PC-3 (cell line): ENCODE measurements at regions not wholly inside any gene's neighbourhood (a gene's known extent, or its start where the extent isn't known, plus 50 kb on each side); places are given as distances from the start of the nearest gene placed in this dataset.

Experiments used
- ATAC-seq: fragments of 200-7000 bp; cut with Tn5 transposase; 2 replicates; pipeline ENCODE4 v1.9.1; 2020; ENCODE audit warnings: mild to moderate bottlenecking, moderate library complexity
- BruUV-seq: library from RNA; stranded (reverse); fragments of 400-500 nt; replicated peaks from 2 replicates; lab custom pipeline; 2021; lab: Mats Ljungman, UMichigan
- CTCF ChIA-PET: fragments of 300-600 bp; sonication (Branson Sonifier 250); formaldehyde crosslinking; loops from one replicate; lab custom pipeline; 2022; ENCODE audit warnings: antibody characterized with exemption; lab: Charles Lee
- POLR2A ChIA-PET: fragments of 300-600 bp; sonication (Branson Sonifier 250); formaldehyde crosslinking; loops from one replicate; lab custom pipeline; 2022; ENCODE audit warnings: antibody characterized with exemption; ENCODE audit not compliant: unreplicated experiment; lab: Charles Lee
- DNase-seq: peaks from one replicate; pipeline ENCODE4 v3.0.0-alpha.2; 2015
- H2AFZ ChIP-seq: fragments of 300-600 bp; sonication (generic); 2 replicates; pipeline ENCODE4 v1.6.0; 2016; ENCODE audit warnings: antibody characterized with exemption, low read length
- H3F3A ChIP-seq: fragments of 300-600 bp; sonication (generic); one replicate; pipeline ENCODE4 v1.6.0; 2017; ENCODE audit warnings: antibody characterized with exemption, low read length, control low read depth, mild to moderate bottlenecking; ENCODE audit not compliant: unreplicated experiment
- H3K27ac ChIP-seq: fragments of 300-600 bp; sonication (generic); 2 replicates; pipeline ENCODE4 v1.5.1; 2016; ENCODE audit warnings: mild to moderate bottlenecking, low read length
- H3K27me3 ChIP-seq: fragments of 300-600 bp; sonication (generic); 2 replicates; pipeline ENCODE4 v1.6.1; 2016; ENCODE audit warnings: low read length, mixed read lengths
- H3K36me3 ChIP-seq: fragments of 300-600 bp; sonication (generic); 2 replicates; pipeline ENCODE4 v1.6.1; 2016; ENCODE audit warnings: low read depth, mixed run types, low read length, mixed read lengths
- H3K4me1 ChIP-seq: fragments of 300-600 bp; sonication (generic); 2 replicates; pipeline ENCODE4 v1.5.1; 2016; ENCODE audit warnings: low read length; ENCODE audit not compliant: insufficient read depth
- H3K4me2 ChIP-seq: fragments of 300-600 bp; sonication (generic); 2 replicates; pipeline ENCODE4 v1.6.0; 2016; ENCODE audit warnings: low read length
- H3K4me3 ChIP-seq: fragments of 300-600 bp; sonication (generic); 2 replicates; pipeline ENCODE4 v1.5.1; 2016; ENCODE audit warnings: mild to moderate bottlenecking, low read length, mixed read lengths
- H3K79me2 ChIP-seq: fragments of 300-600 bp; sonication (generic); 2 replicates; pipeline ENCODE4 v1.6.1; 2017; ENCODE audit warnings: low read length, mixed read lengths
- H3K9ac ChIP-seq: fragments of 300-600 bp; sonication (generic); 2 replicates; pipeline ENCODE4 v1.6.0; 2016; ENCODE audit warnings: mild to moderate bottlenecking, low read length
- H3K9me2 ChIP-seq: fragments of 300-600 bp; sonication (generic); replicated peaks from 2 replicates; pipeline ENCODE4 v1.6.1; 2016; ENCODE audit warnings: mixed run types, low read length, mixed read lengths
- H3K9me3 ChIP-seq: fragments of 300-600 bp; sonication (generic); 2 replicates; pipeline ENCODE4 v1.6.1; 2016; ENCODE audit warnings: low read length, mixed read lengths
- H4K20me1 ChIP-seq: fragments of 300-600 bp; sonication (generic); 2 replicates; pipeline ENCODE4 v1.6.1; 2016; ENCODE audit warnings: low read length, mixed read lengths
- EZH2 ChIP-seq: fragments of 300-600 bp; sonication (generic); IDR thresholded peaks from one replicate; pipeline ENCODE4 v1.6.1; 2017; ENCODE audit warnings: antibody characterized with exemption, mild to moderate bottlenecking, low read length; ENCODE audit not compliant: unreplicated experiment
- EZH2phosphoT487 ChIP-seq: fragments of 300-600 bp; sonication (generic); IDR thresholded peaks from 2 replicates; pipeline ENCODE4 v1.6.1; 2018; ENCODE audit warnings: mild to moderate bottlenecking, antibody characterized with exemption, low read length, borderline replicate concordance
- intact Hi-C: fragments of 100-400 bp; cut with micrococcal nuclease; formaldehyde crosslinking; loops from 2 replicates; pipeline ENCODE4 v1.9.0; 2023
- TF ChIP-seq, protein P1 (sequence below): fragments of 300-600 bp; sonication (generic); conservative IDR thresholded peaks from 2 replicates; pipeline ENCODE4 v1.5.1; 2017; ENCODE audit warnings: antibody characterized with exemption, low read depth, mild to moderate bottlenecking, low read length

DNA sequence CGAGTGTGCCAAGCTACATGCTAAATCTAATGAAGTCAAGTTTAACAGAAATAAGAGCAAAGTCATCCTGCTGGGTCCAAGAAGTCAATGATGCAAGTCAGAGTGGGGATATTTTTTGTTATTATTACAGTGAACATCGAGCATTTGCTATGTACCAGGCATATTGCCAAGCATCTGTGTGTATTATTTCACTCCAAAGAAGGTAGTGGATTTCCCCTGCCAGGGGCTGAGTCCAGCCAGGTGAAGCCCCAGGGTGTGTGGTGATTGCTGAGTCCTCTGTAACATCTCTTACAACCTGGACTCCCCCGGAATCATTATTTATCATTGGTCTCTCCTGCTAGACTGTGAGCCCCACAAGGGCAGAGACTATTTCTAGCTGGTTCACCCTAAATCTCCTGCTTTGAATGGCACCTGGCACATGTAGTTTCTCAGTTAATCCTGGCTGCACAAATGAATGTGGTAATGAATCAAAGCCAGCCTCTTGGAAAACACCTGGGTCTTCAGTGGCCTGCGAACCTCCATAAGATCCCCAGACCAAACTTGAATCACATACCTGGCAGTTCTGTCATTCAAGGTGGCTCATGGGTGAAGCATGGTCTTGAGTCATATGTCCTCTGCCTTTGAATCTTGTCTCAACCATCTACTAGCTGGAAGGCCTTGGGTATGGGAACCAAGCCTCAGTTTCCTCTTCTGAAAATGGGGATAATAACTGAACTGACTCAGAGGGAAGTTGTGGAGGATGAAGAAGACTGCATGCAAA lies 549.2 kb downstream of the MIAT start:
- H3K4me1 ChIP-seq, result peaks cover 8% of the 10 kb centered on the region
- ChIA-PET POLR2A (no interaction called here), CTCF (no interaction called here)
- no peaks in the 10 kb centered on the region for H3K79me2 ChIP-seq
- no peak overlapping the region for H3K4me3 ChIP-seq
- no peak for DNase-seq
- intact Hi-C loops, result no loop called here
- no peaks in the 10 kb centered on the region for H3K36me3 ChIP-seq
- no peaks in the 10 kb centered on the region for H3K9me3 ChIP-seq
- no peak overlapping the region for H3K9ac ChIP-seq
- H4K20me1 ChIP-seq, result no peaks in the 10 kb centered on the region
- no peak overlapping the region for H3K4me2 ChIP-seq
- peaks cover 6% of the 10 kb centered on the region; the same call in 1 of the 2 replicates for H3K27me3 ChIP-seq
- no peak for ATAC-seq
- H2AFZ ChIP-seq, result no peak overlapping the region
- no peak for TF ChIP-seq EZH2
- no peak for TF ChIP-seq EZH2phosphoT487
- TF ChIP-seq, protein P1, sequence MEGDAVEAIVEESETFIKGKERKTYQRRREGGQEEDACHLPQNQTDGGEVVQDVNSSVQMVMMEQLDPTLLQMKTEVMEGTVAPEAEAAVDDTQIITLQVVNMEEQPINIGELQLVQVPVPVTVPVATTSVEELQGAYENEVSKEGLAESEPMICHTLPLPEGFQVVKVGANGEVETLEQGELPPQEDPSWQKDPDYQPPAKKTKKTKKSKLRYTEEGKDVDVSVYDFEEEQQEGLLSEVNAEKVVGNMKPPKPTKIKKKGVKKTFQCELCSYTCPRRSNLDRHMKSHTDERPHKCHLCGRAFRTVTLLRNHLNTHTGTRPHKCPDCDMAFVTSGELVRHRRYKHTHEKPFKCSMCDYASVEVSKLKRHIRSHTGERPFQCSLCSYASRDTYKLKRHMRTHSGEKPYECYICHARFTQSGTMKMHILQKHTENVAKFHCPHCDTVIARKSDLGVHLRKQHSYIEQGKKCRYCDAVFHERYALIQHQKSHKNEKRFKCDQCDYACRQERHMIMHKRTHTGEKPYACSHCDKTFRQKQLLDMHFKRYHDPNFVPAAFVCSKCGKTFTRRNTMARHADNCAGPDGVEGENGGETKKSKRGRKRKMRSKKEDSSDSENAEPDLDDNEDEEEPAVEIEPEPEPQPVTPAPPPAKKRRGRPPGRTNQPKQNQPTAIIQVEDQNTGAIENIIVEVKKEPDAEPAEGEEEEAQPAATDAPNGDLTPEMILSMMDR, result no peak
- H3K27ac ChIP-seq, result no peak overlapping the region
- no peaks in the 10 kb centered on the region for H3K9me2 ChIP-seq
- no peaks in the 10 kb centered on the region for H3F3A ChIP-seq
- BruUV-seq, result no TSS peak

DNA sequence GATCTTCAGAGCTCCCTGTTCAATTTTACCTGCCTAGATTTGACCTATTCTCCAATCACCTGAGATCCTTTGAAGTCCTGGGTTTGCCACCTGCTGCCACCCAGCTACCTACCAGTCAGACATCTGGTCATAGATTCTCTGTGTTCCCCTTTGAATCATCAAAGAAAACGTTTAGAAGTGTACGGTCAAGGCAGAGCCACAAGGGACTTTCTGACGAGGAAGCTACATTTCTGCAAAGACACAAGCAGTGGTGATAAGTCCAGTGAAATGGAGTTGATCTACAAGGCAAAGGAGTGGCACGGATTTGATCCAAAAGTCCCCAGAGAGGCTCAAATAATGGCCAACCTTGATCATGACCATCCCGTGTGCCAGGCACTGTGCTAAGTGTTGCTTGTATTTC lies 549.9 kb downstream of the MIAT start:
- Histone ChIP-seq H2AFZ (no peak overlapping the region), H3K9me3 (no peaks in the 10 kb centered on the region), H3K4me2 (no peak overlapping the region), H3K27me3 (peaks cover 13% of the 10 kb centered on the region; the same call in 1 of the 2 replicates), H3K36me3 (no peaks in the 10 kb centered on the region), H3K9me2 (no peaks in the 10 kb centered on the region), H4K20me1 (no peaks in the 10 kb centered on the region), H3K79me2 (no peaks in the 10 kb centered on the region), H3K27ac (no peak overlapping the region), H3F3A (no peaks in the 10 kb centered on the region), H3K9ac (no peak overlapping the region), H3K4me1 (peaks cover 8% of the 10 kb centered on the region), H3K4me3 (no peak overlapping the region)
- ATAC-seq (no peak), DNase-seq (no peak)
- CTCF ChIA-PET, result no interaction called here
- intact Hi-C loops, result no loop called here
- BruUV-seq, result no TSS peak
- TF ChIP-seq, protein P1, result no peak
- TF ChIP-seq EZH2phosphoT487 (no peak), EZH2 (no peak)
- POLR2A ChIA-PET, result no interaction called here

DNA sequence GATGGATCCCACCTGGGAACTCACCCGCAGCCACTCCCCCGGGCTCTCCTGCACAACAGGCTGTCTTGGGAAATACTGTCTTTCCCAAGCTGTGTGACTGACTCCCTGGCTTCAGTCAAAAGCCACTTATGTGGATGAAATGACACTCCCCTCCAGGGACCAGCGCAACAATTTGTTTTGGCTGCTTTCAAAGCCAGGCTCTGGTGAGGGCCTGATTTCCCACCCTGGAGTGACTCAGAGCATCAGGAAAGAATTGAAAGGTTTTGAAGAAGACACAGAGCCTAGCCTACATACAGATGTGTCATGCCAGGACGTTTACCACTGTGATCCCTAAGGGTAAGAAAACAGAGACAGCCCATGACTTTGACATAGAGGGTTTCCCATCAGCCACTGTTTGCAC lies 550.5 kb downstream of the MIAT start:
- TF ChIP-seq EZH2phosphoT487 (no peak), EZH2 (no peak)
- TF ChIP-seq, protein P1, result no peak
- POLR2A ChIA-PET, result no interaction called here

More for the DNA sequence above, 550.5 kb downstream of the MIAT start:
- Histone ChIP-seq H3K36me3 (no peaks in the 10 kb centered on the region), H3K4me2 (no peak overlapping the region), H3K9me3 (no peaks in the 10 kb centered on the region), H3K4me3 (no peak overlapping the region), H3K79me2 (no peaks in the 10 kb centered on the region), H4K20me1 (no peaks in the 10 kb centered on the region), H3K27me3 (peaks cover 16% of the 10 kb centered on the region; the same call in 1 of the 2 replicates), H3K9me2 (no peaks in the 10 kb centered on the region), H3F3A (no peaks in the 10 kb centered on the region), H3K4me1 (peaks cover 3% of the 10 kb centered on the region), H2AFZ (no peak overlapping the region), H3K27ac (no peak overlapping the region), H3K9ac (no peak overlapping the region)
- ATAC-seq (no peak), DNase-seq (no peak)
- CTCF ChIA-PET, result no interaction called here
- BruUV-seq, result no TSS peak
- intact Hi-C loops, result no loop called here
